GM18498 (cell line): ENCODE measurements at regions not wholly inside any gene's neighbourhood (a gene's known extent, or its start where the extent isn't known, plus 50 kb on each side); places are given as distances from the start of the nearest gene placed in this dataset.

ENCODE experiments used
- ATAC-seq: cut with Tn5 transposase; IDR thresholded peaks from one replicate; pipeline ENCODE4 v1.9.1; 2021; ENCODE audit warnings: mild to moderate bottlenecking, moderate library complexity; ENCODE audit not compliant: unreplicated experiment

- ATAC-seq = no peak
These were observed 63.8 kb downstream of the MRPL46 start for GRCh38 chr15:88403351-88403791.

GRCh38 chr15:88401996-88402656, 65.1 kb downstream of the MRPL46 start:
- no peak for ATAC-seq

- ATAC-seq = no peak
These were observed 65.8 kb downstream of the MRPL46 start for GRCh38 chr15:88401251-88401995.

GRCh38 chr15:88400591-88401250, 66.5 kb downstream of the MRPL46 start:
- ATAC-seq = no peak

- no peak for ATAC-seq
These were observed 67.1 kb downstream of the MRPL46 start for GRCh38 chr15:88400084-88400483.

- no peak for ATAC-seq
These were observed 68.0 kb downstream of the MRPL46 start for GRCh38 chr15:88399021-88399685.

GRCh38 chr15:88398011-88398410, 69.2 kb downstream of the MRPL46 start:
- no peak for ATAC-seq

- no peak for ATAC-seq
These were observed 69.7 kb downstream of the MRPL46 start for GRCh38 chr15:88397506-88397905.

GRCh38 chr15:88395872-88396781, 71.1 kb downstream of the MRPL46 start:
- no peak for ATAC-seq

- ATAC-seq = no peak
These were observed 71.9 kb downstream of the MRPL46 start for GRCh38 chr15:88395241-88395640.

GRCh38 chr15:88394553-88395145, 72.5 kb downstream of the MRPL46 start:
- no peak for ATAC-seq

- no peak for ATAC-seq
These were observed 73.3 kb downstream of the MRPL46 start for GRCh38 chr15:88393719-88394519.

- no peak for ATAC-seq
These were observed 75.5 kb downstream of the MRPL46 start for GRCh38 chr15:88391700-88392099.

- ATAC-seq = no peak
These were observed 76.2 kb downstream of the MRPL46 start for GRCh38 chr15:88391006-88391405.

GRCh38 chr15:88390164-88390901, 76.9 kb downstream of the MRPL46 start:
- no peak for ATAC-seq

GRCh38 chr15:88389120-88389519, 78.1 kb downstream of the MRPL46 start:
- no peak for ATAC-seq

GRCh38 chr15:88388686-88389085, 78.5 kb downstream of the MRPL46 start:
- no peak for ATAC-seq

- no peak for ATAC-seq
These were observed 82.0 kb downstream of the MRPL46 start for GRCh38 chr15:88385078-88385700.
